ENCODE measurements at regions not wholly inside any gene's neighbourhood (a gene's known extent, or its start where the extent isn't known, plus 50 kb on each side); places are given as distances from the start of the nearest gene placed in this dataset.

GRCh38 chr1:201636510-201636971, 97.6 kb downstream of the NAV1 start:
- no peak overlapping the region for H3K27ac ChIP-seq
- TF ChIP-seq ZFX (IDR thresholded peaks at IDR 0.05) (no peak), CTCF (conservative IDR thresholded peaks at IDR 0.05) (no peak)

- H3K27ac ChIP-seq = no peak overlapping the region
- TF ChIP-seq CTCF (conservative IDR thresholded peaks at IDR 0.05) (no peak), ZFX (IDR thresholded peaks at IDR 0.05) (no peak)
Measured at GRCh38 chr1:201637282-201638079, 98.6 kb downstream of the NAV1 start.

- no peak overlapping the region for H3K27ac ChIP-seq
- no peak for TF ChIP-seq CTCF (conservative IDR thresholded peaks at IDR 0.05)
- no peak for TF ChIP-seq ZFX (IDR thresholded peaks at IDR 0.05)
Measured at GRCh38 chr1:201639391-201639790, 100.5 kb downstream of the NAV1 start.

- TF ChIP-seq ZFX (IDR thresholded peaks at IDR 0.05) (no peak), CTCF (conservative IDR thresholded peaks at IDR 0.05) (no peak)
- H3K27ac ChIP-seq = no peak overlapping the region
Measured at GRCh38 chr1:201639826-201640225, 100.9 kb downstream of the NAV1 start.

DNA sequence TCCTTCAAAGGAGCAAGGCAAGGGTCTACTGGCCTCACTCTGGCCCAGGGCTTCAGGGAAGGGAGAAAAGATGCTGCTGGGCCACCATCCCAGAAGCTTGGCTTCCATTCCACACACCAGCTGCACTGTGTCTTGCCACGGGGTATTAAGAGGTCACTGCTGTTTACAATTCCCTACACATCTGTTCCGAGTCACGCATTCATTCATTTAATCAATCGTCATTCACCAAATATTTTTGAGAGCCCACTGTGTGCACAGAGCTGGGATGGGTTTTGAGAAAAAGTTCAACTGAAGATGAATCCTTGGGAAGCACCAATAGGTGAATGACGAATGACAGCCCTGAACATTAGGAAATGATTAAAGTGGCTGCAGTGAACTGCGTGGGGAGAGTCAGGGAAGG, 101.7 kb downstream of the NAV1 start:
- TF ChIP-seq ZFX (IDR thresholded peaks at IDR 0.05) (no peak), CTCF (conservative IDR thresholded peaks at IDR 0.05) (no peak)
- H3K27ac ChIP-seq = no peak overlapping the region

DNA sequence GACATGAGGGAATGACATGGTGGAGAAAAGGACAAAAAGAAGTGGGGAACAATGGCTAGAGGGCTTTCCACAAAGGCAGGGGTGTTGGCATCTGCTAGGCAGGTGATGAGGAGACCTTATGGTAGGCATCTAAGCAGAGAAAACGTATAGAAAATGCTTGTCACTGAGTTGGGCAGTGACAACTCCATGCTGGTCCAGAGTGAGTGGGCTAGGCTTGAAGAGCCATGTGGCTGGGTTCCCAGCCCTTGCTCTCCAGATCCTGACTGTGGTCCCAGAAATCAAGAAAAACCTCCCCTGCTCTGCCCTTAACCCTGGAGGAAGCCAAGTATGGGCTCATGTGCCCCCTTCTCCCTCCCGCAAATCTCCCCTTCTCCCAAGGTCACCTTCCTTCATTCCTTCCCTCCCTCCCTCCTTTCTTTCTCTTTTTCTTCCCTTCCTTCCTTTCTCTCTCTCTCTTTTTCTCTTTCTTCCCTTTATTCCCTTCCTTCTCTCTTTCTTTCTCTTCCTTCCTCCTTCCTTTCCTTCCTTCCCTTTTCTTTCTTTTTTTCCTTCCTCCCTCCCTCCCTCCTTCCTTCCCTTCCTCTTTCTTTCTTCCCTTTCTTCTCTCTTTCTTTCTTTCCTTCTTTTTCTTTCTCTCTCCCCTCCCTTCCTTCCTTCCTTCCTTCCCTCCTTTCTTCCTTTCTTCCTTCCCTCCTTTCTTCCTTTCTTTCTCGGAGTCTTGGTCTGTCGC, 102.8 kb downstream of the NAV1 start:
- H3K27ac ChIP-seq = no peak overlapping the region
- TF ChIP-seq ZFX (IDR thresholded peaks at IDR 0.05) = no peak
- no peak for TF ChIP-seq CTCF (conservative IDR thresholded peaks at IDR 0.05)

GRCh38 chr1:201643835-201644104, 104.8 kb downstream of the NAV1 start:
- no peak overlapping the region for H3K27ac ChIP-seq
- TF ChIP-seq CTCF (conservative IDR thresholded peaks at IDR 0.05) (no peak), ZFX (IDR thresholded peaks at IDR 0.05) (no peak)

All from C4-2B (cell line).